ENCODE measurements at regions not wholly inside any gene's neighbourhood (a gene's known extent, or its start where the extent isn't known, plus 50 kb on each side); places are given as distances from the start of the nearest gene placed in this dataset.

DNA sequence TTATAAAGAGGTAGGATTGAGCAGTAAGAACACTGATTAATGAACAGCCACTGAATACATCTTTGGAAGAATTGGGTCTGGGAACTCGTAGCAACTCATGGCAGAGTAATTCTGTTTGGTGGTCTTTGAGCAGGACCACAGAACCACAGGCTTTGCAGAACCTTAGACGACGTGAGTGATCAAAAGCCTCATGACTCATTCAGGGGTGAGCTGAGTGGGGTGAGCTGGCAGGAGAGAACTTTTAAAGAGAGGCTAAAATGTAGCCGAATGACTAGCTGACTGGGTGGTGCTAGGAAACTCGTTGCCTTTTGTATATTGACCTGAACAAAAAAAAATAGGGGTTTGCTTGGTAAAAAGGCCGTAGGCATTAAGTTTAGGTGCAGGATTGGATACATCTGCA is 313.8 kb downstream of the TGFB2 start:
- H3K9me3 ChIP-seq (ENCODE audit: control insufficient read depth in 1 of 2, insufficient read depth in 1 of 2, low read depth in 1 of 2, low read length in 2 of 2): no peaks in the 10 kb centered on the region
- peak overlapping the region; percentile 88; the same call in 1 of the 2 replicates for H3K27ac ChIP-seq (ENCODE audit: low read depth, low read length)
- H3K36me3 ChIP-seq (ENCODE audit: control insufficient read depth in 1 of 2, insufficient read depth in 2 of 2, low read length in 2 of 2): no peaks in the 10 kb centered on the region
- no peaks in the 10 kb centered on the region for H3K79me2 ChIP-seq (ENCODE audit: insufficient read depth, low read length)
- H3K27me3 ChIP-seq (ENCODE audit: insufficient read depth, low read length): no peaks in the 10 kb centered on the region
- DNase-seq (ENCODE audit: low read depth, low spot score): no peak
- intact Hi-C loops (cut with micrococcal nuclease): loop anchor here (5.0 kb wide), 1 partner anchor 297 kb away; no protein-coding TSS in a partner anchor
- BruUV-seq (replicated peaks): no TSS peak
- H4K20me1 ChIP-seq (ENCODE audit: insufficient read depth): no peaks in the 10 kb centered on the region
- H3K9me2 ChIP-seq (ENCODE audit: insufficient read depth): no peaks in the 10 kb centered on the region
- peak overlapping the region in 1 of 2 experiments; percentile 19; a peak in 3 of 4 replicates for H3K4me3 ChIP-seq (replicated peaks in 1 of 2; ENCODE audit: low read depth in 1 of 2, low read length in 2 of 2)
- ChIA-PET CTCF (interaction anchor here (0.9 kb wide), 1 partner anchor 15 kb away, joined by 3 read pairs; no protein-coding TSS in a partner anchor), POLR2A (no interaction called here), RAD21 (ENCODE audit: low non-redundant PET in 1 of 2, low total read pairs in 2 of 2, uncharacterized antibody in 2 of 2, unreplicated experiment in 2 of 2) (no interaction called here)
- H3K4me1 ChIP-seq (ENCODE audit: control insufficient read depth in 1 of 2, insufficient read depth in 2 of 2, low read length in 2 of 2): peaks cover 35 to 78% of the 10 kb centered on the region in 2 experiments
- peak overlapping the region; percentile 15 for H2AFZ ChIP-seq (ENCODE audit: low read depth, low read length, poor library complexity, severe bottlenecking)
- peak overlapping the region; percentile 67 for H3K4me2 ChIP-seq (ENCODE audit: low read length)
- ATAC-seq: peak; percentile 75
- peak overlapping the region; percentile 46 for H3K9ac ChIP-seq (ENCODE audit: low read length)
- TF ChIP-seq TCF7L2 (IDR thresholded peaks at IDR 0.05; ENCODE audit: borderline replicate concordance, extremely low read depth, insufficient read depth, insufficient read length): peak; percentile 85
- peak; percentile 88 for TF ChIP-seq JUND (IDR thresholded peaks at IDR 0.05)
- TF ChIP-seq CBX3 (IDR thresholded peaks at IDR 0.05; ENCODE audit: low read depth): 0 out of 2 replicates have a peak, but pooled peaks have one; percentile 44
- TF ChIP-seq SIN3A (IDR thresholded peaks at IDR 0.05; ENCODE audit: low read depth): no peak
- TF ChIP-seq RAD21 (IDR thresholded peaks at IDR 0.05; ENCODE audit: low read depth): no peak
- peak; percentile 67 for TF ChIP-seq SP1 (IDR thresholded peaks at IDR 0.05; ENCODE audit: low read depth)
- no peak for TF ChIP-seq ZFX (IDR thresholded peaks at IDR 0.05)
- TF ChIP-seq EZH2 (IDR thresholded peaks at IDR 0.05): no peak
- TF ChIP-seq POLR2AphosphoS5 (IDR thresholded peaks at IDR 0.05; ENCODE audit: low read depth, low read length): no peak; the same call in 1 of the 2 replicates
- TF ChIP-seq EZH2phosphoT487 (IDR thresholded peaks at IDR 0.05; ENCODE audit: borderline replicate concordance): no peak
- TF ChIP-seq, protein P1, sequence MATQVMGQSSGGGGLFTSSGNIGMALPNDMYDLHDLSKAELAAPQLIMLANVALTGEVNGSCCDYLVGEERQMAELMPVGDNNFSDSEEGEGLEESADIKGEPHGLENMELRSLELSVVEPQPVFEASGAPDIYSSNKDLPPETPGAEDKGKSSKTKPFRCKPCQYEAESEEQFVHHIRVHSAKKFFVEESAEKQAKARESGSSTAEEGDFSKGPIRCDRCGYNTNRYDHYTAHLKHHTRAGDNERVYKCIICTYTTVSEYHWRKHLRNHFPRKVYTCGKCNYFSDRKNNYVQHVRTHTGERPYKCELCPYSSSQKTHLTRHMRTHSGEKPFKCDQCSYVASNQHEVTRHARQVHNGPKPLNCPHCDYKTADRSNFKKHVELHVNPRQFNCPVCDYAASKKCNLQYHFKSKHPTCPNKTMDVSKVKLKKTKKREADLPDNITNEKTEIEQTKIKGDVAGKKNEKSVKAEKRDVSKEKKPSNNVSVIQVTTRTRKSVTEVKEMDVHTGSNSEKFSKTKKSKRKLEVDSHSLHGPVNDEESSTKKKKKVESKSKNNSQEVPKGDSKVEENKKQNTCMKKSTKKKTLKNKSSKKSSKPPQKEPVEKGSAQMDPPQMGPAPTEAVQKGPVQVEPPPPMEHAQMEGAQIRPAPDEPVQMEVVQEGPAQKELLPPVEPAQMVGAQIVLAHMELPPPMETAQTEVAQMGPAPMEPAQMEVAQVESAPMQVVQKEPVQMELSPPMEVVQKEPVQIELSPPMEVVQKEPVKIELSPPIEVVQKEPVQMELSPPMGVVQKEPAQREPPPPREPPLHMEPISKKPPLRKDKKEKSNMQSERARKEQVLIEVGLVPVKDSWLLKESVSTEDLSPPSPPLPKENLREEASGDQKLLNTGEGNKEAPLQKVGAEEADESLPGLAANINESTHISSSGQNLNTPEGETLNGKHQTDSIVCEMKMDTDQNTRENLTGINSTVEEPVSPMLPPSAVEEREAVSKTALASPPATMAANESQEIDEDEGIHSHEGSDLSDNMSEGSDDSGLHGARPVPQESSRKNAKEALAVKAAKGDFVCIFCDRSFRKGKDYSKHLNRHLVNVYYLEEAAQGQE (IDR thresholded peaks at IDR 0.05; ENCODE audit: low read depth): no peak
- TF ChIP-seq YY1 (IDR thresholded peaks at IDR 0.05; ENCODE audit: extremely low read depth, insufficient replicate concordance, low read depth, low read length): peak; percentile 31
- TF ChIP-seq POLR2A (IDR thresholded peaks at IDR 0.05; ENCODE audit: borderline replicate concordance, extremely low read depth, insufficient read depth, insufficient read length): no peak
- TF ChIP-seq, protein P2, sequence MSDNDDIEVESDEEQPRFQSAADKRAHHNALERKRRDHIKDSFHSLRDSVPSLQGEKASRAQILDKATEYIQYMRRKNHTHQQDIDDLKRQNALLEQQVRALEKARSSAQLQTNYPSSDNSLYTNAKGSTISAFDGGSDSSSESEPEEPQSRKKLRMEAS (IDR thresholded peaks at IDR 0.05): no peak
- TF ChIP-seq ELF1 (IDR thresholded peaks at IDR 0.05; ENCODE audit: borderline replicate concordance, low read depth): no peak
- TF ChIP-seq, protein P3, sequence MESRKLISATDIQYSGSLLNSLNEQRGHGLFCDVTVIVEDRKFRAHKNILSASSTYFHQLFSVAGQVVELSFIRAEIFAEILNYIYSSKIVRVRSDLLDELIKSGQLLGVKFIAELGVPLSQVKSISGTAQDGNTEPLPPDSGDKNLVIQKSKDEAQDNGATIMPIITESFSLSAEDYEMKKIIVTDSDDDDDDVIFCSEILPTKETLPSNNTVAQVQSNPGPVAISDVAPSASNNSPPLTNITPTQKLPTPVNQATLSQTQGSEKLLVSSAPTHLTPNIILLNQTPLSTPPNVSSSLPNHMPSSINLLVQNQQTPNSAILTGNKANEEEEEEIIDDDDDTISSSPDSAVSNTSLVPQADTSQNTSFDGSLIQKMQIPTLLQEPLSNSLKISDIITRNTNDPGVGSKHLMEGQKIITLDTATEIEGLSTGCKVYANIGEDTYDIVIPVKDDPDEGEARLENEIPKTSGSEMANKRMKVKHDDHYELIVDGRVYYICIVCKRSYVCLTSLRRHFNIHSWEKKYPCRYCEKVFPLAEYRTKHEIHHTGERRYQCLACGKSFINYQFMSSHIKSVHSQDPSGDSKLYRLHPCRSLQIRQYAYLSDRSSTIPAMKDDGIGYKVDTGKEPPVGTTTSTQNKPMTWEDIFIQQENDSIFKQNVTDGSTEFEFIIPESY (IDR thresholded peaks at IDR 0.05; ENCODE audit: extremely low read depth, insufficient replicate concordance, low read length): no peak
- TF ChIP-seq EGR1 (IDR thresholded peaks at IDR 0.05; ENCODE audit: low read depth): no peak
- no peak; the same call in 1 of the 2 replicates for TF ChIP-seq CEBPB (IDR thresholded peaks at IDR 0.05; ENCODE audit: low read depth)
- TF ChIP-seq, protein P4, sequence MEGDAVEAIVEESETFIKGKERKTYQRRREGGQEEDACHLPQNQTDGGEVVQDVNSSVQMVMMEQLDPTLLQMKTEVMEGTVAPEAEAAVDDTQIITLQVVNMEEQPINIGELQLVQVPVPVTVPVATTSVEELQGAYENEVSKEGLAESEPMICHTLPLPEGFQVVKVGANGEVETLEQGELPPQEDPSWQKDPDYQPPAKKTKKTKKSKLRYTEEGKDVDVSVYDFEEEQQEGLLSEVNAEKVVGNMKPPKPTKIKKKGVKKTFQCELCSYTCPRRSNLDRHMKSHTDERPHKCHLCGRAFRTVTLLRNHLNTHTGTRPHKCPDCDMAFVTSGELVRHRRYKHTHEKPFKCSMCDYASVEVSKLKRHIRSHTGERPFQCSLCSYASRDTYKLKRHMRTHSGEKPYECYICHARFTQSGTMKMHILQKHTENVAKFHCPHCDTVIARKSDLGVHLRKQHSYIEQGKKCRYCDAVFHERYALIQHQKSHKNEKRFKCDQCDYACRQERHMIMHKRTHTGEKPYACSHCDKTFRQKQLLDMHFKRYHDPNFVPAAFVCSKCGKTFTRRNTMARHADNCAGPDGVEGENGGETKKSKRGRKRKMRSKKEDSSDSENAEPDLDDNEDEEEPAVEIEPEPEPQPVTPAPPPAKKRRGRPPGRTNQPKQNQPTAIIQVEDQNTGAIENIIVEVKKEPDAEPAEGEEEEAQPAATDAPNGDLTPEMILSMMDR (IDR thresholded peaks at IDR 0.05 in 2 of 3, conservative IDR thresholded peaks at IDR 0.05 in 1 of 3; ENCODE audit: borderline replicate concordance in 1 of 3, insufficient read depth in 1 of 3, low read depth in 2 of 3, low read length in 2 of 3): no peak
- TF ChIP-seq FOSL1 (IDR thresholded peaks at IDR 0.05; ENCODE audit: low read depth): peak; percentile 87
- TF ChIP-seq, protein P5, sequence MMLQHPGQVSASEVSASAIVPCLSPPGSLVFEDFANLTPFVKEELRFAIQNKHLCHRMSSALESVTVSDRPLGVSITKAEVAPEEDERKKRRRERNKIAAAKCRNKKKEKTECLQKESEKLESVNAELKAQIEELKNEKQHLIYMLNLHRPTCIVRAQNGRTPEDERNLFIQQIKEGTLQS (IDR thresholded peaks at IDR 0.05): no peak
